Kidney (tissue), 13 donors: ENCODE measurements at regions not wholly inside any gene's neighbourhood (a gene's known extent, or its start where the extent isn't known, plus 50 kb on each side); places are given as distances from the start of the nearest gene placed in this dataset.

Experiments used
- DNase-seq, 5 donors: peaks; one replicate each; pipeline ENCODE4 v3.0.0-alpha.2; 2013 to 2020
- FAIRE-seq: peaks from 2 replicates; lab custom pipeline; 2012; peaks lifted over from hg19 to GRCh38; lab: Jason Lieb, UNC
- H3K27ac ChIP-seq, 2 donors: one replicate each; pipeline ENCODE4 v1.7.0; 2013; ENCODE audit warnings: low read depth in 2 of 2, low read length in 2 of 2, inconsistent platforms in 1 of 2
- H3K27me3 ChIP-seq: one replicate; pipeline ENCODE4 v1.7.1; 2013; ENCODE audit warnings: low read length, inconsistent platforms; ENCODE audit not compliant: control insufficient read depth, insufficient read depth
- H3K36me3 ChIP-seq, 3 donors: one replicate each; pipeline versions ENCODE4 v1.7.0 to v1.7.1; 2013; ENCODE audit warnings: low read length in 3 of 3, control low read depth in 1 of 3, inconsistent platforms in 1 of 3; ENCODE audit not compliant: insufficient read depth in 3 of 3, control insufficient read depth in 2 of 3
- H3K4me1 ChIP-seq, 3 donors: one replicate each; pipeline versions ENCODE4 v1.7.0 to v1.7.1; 2013; ENCODE audit warnings: low read length in 3 of 3, inconsistent platforms in 1 of 3, low read depth in 1 of 3; ENCODE audit not compliant: control insufficient read depth in 2 of 3, insufficient read depth in 2 of 3
- H3K4me3 ChIP-seq, 3 donors: one replicate each; pipeline versions ENCODE4 v1.7.0 to v1.8.1; 2013; ENCODE audit warnings: low read length in 3 of 3, control low read depth in 1 of 3, inconsistent platforms in 1 of 3
- H3K9ac ChIP-seq, 3 donors: one replicate each; pipeline versions ENCODE4 v1.7.0 to v1.7.1; 2013; ENCODE audit warnings: low read length in 3 of 3, control low read depth in 1 of 3, inconsistent platforms in 1 of 3
- H3K9me3 ChIP-seq, 3 donors: one replicate each; pipeline versions ENCODE4 v1.7.0 to v1.7.1; 2013; ENCODE audit warnings: low read length in 3 of 3, control low read depth in 1 of 3, inconsistent platforms in 1 of 3; ENCODE audit not compliant: control insufficient read depth in 2 of 3, insufficient read depth in 1 of 3
- CTCF ChIP-seq: IDR thresholded peaks from 3 replicates; pipeline ENCODE4 v1.5.1; 2012; ENCODE audit warnings: mild to moderate bottlenecking, moderate library complexity, borderline replicate concordance; ENCODE audit not compliant: insufficient read depth; ENCODE audit errors: extremely low read depth
- intact Hi-C: fragments of 100-400 bp; cut with DNase I; formaldehyde crosslinking; loops from one replicate; pipeline ENCODE4 v1.11.1; 2022
- donor health status: control.
- donor health status: control.
- donor health status: control.
- donor health status: control.
- donor health status: control.
- donor health status: DM: yes; HTN: yes; CAD: no.
- donor health status: Normal renal cell carcinoma (clear cell type).

DNA sequence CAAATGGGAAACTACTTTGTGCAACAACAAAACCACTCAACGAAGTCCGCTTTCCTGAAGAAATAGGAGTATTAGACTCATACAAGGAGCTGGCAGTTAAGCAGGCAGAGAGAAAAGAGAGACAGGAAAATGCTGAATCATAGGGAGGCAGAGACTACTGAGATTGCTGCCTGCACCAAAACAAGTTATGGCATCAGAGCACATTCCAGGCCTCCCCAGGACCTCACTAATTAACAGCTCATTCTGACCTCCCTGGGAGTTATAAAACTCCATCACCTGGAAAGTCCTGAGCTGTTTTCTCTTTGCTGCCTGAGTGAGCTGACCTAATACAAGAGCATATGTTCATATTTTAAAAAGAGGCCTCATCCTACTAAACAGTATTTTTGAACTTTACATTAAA, 741.0 kb downstream of the MCTP2 start:
- Histone ChIP-seq H3K4me1 (peaks cover 0 to 6% (median 2%) of the 10 kb centered on the region in 3 donors), H3K27ac (no peak overlapping the region), H3K9me3 (no peaks in the 10 kb centered on the region), H3K9ac (no peak overlapping the region), H3K4me3 (no peak overlapping the region), H3K36me3 (no peaks in the 10 kb centered on the region), H3K27me3 (no peaks in the 10 kb centered on the region)
- intact Hi-C loops, result no loop called here
- DNase-seq (peak in 3 of 5 donors; percentile 19 to 68 (median 56)), FAIRE-seq (no peak)
- no peak for TF ChIP-seq CTCF

DNA sequence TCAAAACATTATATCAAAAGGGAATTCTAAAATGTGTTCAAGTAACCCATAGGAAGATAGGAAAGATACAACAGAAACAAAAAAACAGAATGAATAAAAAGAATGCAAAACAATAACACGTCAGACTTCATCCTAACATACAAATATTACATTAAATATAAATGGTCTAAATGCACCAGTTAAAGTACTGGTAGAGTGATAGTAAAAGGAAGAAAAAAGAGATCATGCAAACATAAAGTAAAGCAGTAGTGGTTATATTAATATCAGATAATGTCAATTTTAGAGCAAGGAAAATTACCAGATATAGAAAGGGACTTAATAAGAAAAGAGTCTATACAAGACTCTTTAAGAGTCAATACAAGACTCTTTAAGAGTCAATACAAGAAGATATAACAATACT, 755.7 kb downstream of the MCTP2 start:
- FAIRE-seq, result no peak
- Histone ChIP-seq H3K36me3 (no peaks in the 10 kb centered on the region), H3K27ac (no peak overlapping the region), H3K9ac (no peak overlapping the region), H3K4me3 (no peak overlapping the region), H3K4me1 (no peaks in the 10 kb centered on the region), H3K9me3 (peaks cover 0 to 3% (median 0%) of the 10 kb centered on the region in 3 donors), H3K27me3 (no peaks in the 10 kb centered on the region)
- no peak for TF ChIP-seq CTCF
- DNase-seq, result no peak
- intact Hi-C loops, result no loop called here

DNA sequence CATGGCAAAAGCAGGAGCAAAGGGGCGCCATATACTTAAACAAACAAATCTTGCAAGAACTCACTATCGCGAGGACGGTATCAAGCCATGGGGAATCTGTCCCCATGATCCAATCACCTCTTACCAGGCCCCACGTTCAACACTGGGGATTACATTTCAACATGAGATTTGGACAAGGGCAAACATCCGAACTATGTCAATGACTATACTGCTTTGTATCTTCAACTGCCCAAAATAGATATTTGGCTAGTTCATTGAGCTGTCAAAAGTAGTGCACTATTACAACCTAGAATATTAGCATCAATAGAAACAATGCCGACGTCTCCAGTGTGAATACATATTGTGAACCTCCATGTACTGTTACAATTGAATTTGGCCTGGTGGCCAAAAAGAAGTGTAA, 760.4 kb downstream of the MCTP2 start:
- Histone ChIP-seq H3K9me3 (no peaks in the 10 kb centered on the region), H3K4me3 (no peak overlapping the region), H3K4me1 (no peaks in the 10 kb centered on the region), H3K27me3 (no peaks in the 10 kb centered on the region), H3K36me3 (no peaks in the 10 kb centered on the region), H3K27ac (no peak overlapping the region), H3K9ac (no peak overlapping the region)
- TF ChIP-seq CTCF, result no peak
- FAIRE-seq (no peak), DNase-seq (no peak)
- intact Hi-C loops, result no loop called here

GRCh38 chr15:95009635-95010034, 778.3 kb downstream of the MCTP2 start:
- no peak for FAIRE-seq
- H3K9me3 ChIP-seq, result no peaks in the 10 kb centered on the region
- intact Hi-C loops, result no loop called here
- no peaks in the 10 kb centered on the region for H3K36me3 ChIP-seq
- no peaks in the 10 kb centered on the region for H3K27me3 ChIP-seq
- no peak overlapping the region for H3K4me3 ChIP-seq
- no peak for DNase-seq
- H3K9ac ChIP-seq, result no peak overlapping the region
- TF ChIP-seq CTCF, result no peak
- H3K4me1 ChIP-seq, result no peaks in the 10 kb centered on the region
- H3K27ac ChIP-seq, result no peak overlapping the region
